IMR-90 (cell line): ENCODE measurements at regions not wholly inside any gene's neighbourhood (a gene's known extent, or its start where the extent isn't known, plus 50 kb on each side); places are given as distances from the start of the nearest gene placed in this dataset.

ENCODE experiments used
- ATAC-seq: fragments of 200-7000 bp; cut with Tn5 transposase; 2 replicates; pipeline ENCODE4 v1.9.1; 2020; ENCODE audit warnings: low read depth, mild to moderate bottlenecking, moderate library complexity
- BruUV-seq: library from RNA; stranded (reverse); fragments of 400-500 nt; replicated peaks from 2 replicates; lab custom pipeline; 2021; lab: Mats Ljungman, UMichigan
- CTCF ChIA-PET: fragments of 300-600 bp; formaldehyde crosslinking; extraction: SDS; loops from one replicate; lab custom pipeline; 2021; ENCODE audit warnings: antibody characterized with exemption; lab: Yijun Ruan, JAX
- POLR2A ChIA-PET: fragments of 300-600 bp; sonication (Branson Sonifier 250); formaldehyde crosslinking; loops from one replicate; lab custom pipeline; 2022; ENCODE audit warnings: antibody characterized with exemption; ENCODE audit not compliant: unreplicated experiment; lab: Charles Lee
- DNase-seq: peaks from one replicate; pipeline ENCODE4 v3.0.0; 2013
- H2AFZ ChIP-seq: replicated peaks from 2 replicates; pipeline ENCODE3; 2013; ENCODE audit warnings: low read length, mild to moderate bottlenecking; ENCODE audit not compliant: poor library complexity
- H2AK5ac ChIP-seq: 2 replicates; pipeline ENCODE4 v1.6.1; 2013; ENCODE audit warnings: low read depth, low read length, inconsistent platforms
- H2AK9ac ChIP-seq: replicated peaks from 2 replicates; pipeline ENCODE3; 2013; ENCODE audit warnings: mild to moderate bottlenecking, low read depth, low read length, moderate library complexity; ENCODE audit not compliant: poor library complexity
- H2BK120ac ChIP-seq: 2 replicates; pipeline ENCODE4 v1.6.1; 2013; ENCODE audit warnings: low read depth, low read length, inconsistent platforms
- H2BK15ac ChIP-seq: 3 replicates; pipeline ENCODE4 v1.6.1; 2013; ENCODE audit warnings: low read depth, low read length, inconsistent platforms
- H2BK20ac ChIP-seq: 2 replicates; pipeline ENCODE4 v1.6.1; 2013; ENCODE audit warnings: low read depth, mild to moderate bottlenecking, inconsistent platforms, low read length, moderate library complexity
- H2BK5ac ChIP-seq: 2 replicates; pipeline ENCODE4 v1.6.1; 2013; ENCODE audit warnings: mild to moderate bottlenecking, low read depth, low read length, inconsistent platforms; ENCODE audit not compliant: poor library complexity, severe bottlenecking
- H3K14ac ChIP-seq: replicated peaks from 2 replicates; pipeline ENCODE4 v1.6.1; 2013; ENCODE audit warnings: low read depth, low read length, inconsistent platforms
- H3K18ac ChIP-seq: 2 replicates; pipeline ENCODE4 v1.6.1; 2013; ENCODE audit warnings: low read depth, low read length, control low read depth
- H3K23ac ChIP-seq: 2 replicates; pipeline ENCODE4 v1.6.1; 2013; ENCODE audit warnings: low read depth, low read length, inconsistent platforms
- H3K27ac ChIP-seq: 2 replicates; pipeline ENCODE4 v1.5.1; 2013; ENCODE audit warnings: mild to moderate bottlenecking, control low read depth, low read length; ENCODE audit not compliant: insufficient read depth
- H3K27me3 ChIP-seq: 2 replicates; pipeline ENCODE4 v1.6.1; 2013; ENCODE audit warnings: low read length; ENCODE audit not compliant: control insufficient read depth, insufficient read depth
- H3K36me3 ChIP-seq: 2 replicates; pipeline ENCODE4 v1.6.1; 2013; ENCODE audit warnings: low read length, mixed read lengths; ENCODE audit not compliant: control insufficient read depth, insufficient read depth
- H3K4ac ChIP-seq: 2 replicates; pipeline ENCODE4 v1.6.1; 2013; ENCODE audit warnings: low read depth, low read length, inconsistent platforms
- H3K4me1 ChIP-seq: 2 replicates; pipeline ENCODE4 v1.6.1; 2013; ENCODE audit warnings: low read length, mixed read lengths; ENCODE audit not compliant: control insufficient read depth, insufficient read depth
- H3K4me2 ChIP-seq: 2 replicates; pipeline ENCODE4 v1.6.1; 2013; ENCODE audit warnings: low read depth, mild to moderate bottlenecking, control low read depth, low read length, moderate library complexity
- H3K4me3 ChIP-seq: 2 replicates; pipeline ENCODE4 v1.5.1; 2013; ENCODE audit warnings: low read depth, mild to moderate bottlenecking, control low read depth, low read length, moderate library complexity; ENCODE audit not compliant: insufficient read depth
- H3K56ac ChIP-seq: 2 replicates; pipeline ENCODE4 v1.6.1; 2013; ENCODE audit warnings: low read length, inconsistent platforms; ENCODE audit not compliant: insufficient read depth; ENCODE audit errors: extremely low read depth
- H3K79me1 ChIP-seq, 2 experiments: 2 replicates each; pipeline ENCODE4 v1.6.1; 2013; ENCODE audit warnings: low read length in 2 of 2, inconsistent platforms in 1 of 2, low read depth in 1 of 2
- H3K9ac ChIP-seq: 2 replicates; pipeline ENCODE4 v1.6.1; 2013; ENCODE audit warnings: low read depth, low read length, control low read depth
- H3K9me1 ChIP-seq: 2 replicates; pipeline ENCODE4 v1.6.1; 2013; ENCODE audit warnings: low read length, inconsistent platforms; ENCODE audit not compliant: insufficient read depth
- H3K9me3 ChIP-seq: 2 replicates; pipeline ENCODE4 v1.6.1; 2013; ENCODE audit warnings: low read length; ENCODE audit not compliant: control insufficient read depth, insufficient read depth
- H4K20me1 ChIP-seq: 2 replicates; pipeline ENCODE4 v1.6.1; 2013; ENCODE audit warnings: low read length, inconsistent platforms; ENCODE audit not compliant: insufficient read depth
- H4K5ac ChIP-seq: 2 replicates; pipeline ENCODE4 v1.6.1; 2013; ENCODE audit warnings: mild to moderate bottlenecking, low read depth, low read length, control low read depth
- H4K8ac ChIP-seq, 2 experiments: 2 replicates each; pipeline ENCODE4 v1.6.1; 2013; ENCODE audit warnings: low read depth in 2 of 2, low read length in 2 of 2, control low read depth in 1 of 2, inconsistent platforms in 1 of 2
- H4K91ac ChIP-seq: 2 replicates; pipeline ENCODE4 v1.6.1; 2013; ENCODE audit warnings: low read depth, low read length, inconsistent platforms; ENCODE audit not compliant: insufficient read depth
- BHLHE40 ChIP-seq: fragments of 150-350 bp; IDR thresholded peaks from 2 replicates; pipeline ENCODE4 v1.6.1; 2016; ENCODE audit warnings: mild to moderate bottlenecking, low read depth, low read length
- CEBPB ChIP-seq: IDR thresholded peaks from 2 replicates; pipeline ENCODE4 v1.6.1; 2012; ENCODE audit warnings: low read depth, low read length, improper control_type of control experiment
- CHD1 ChIP-seq: IDR thresholded peaks from 2 replicates; pipeline ENCODE4 v1.6.1; 2012; ENCODE audit warnings: low read depth, low read length, improper control_type of control experiment
- FOS ChIP-seq: fragments of 150-350 bp; IDR thresholded peaks from 2 replicates; pipeline ENCODE4 v1.6.1; 2016; ENCODE audit warnings: low read depth, low read length
- MAFK ChIP-seq: IDR thresholded peaks from 2 replicates; pipeline ENCODE4 v1.6.1; 2012; ENCODE audit warnings: low read depth, low read length, improper control_type of control experiment
- MAZ ChIP-seq: IDR thresholded peaks from 2 replicates; pipeline ENCODE4 v1.6.1; 2012; ENCODE audit warnings: low read depth, mild to moderate bottlenecking, low read length, improper control_type of control experiment, moderate library complexity, borderline replicate concordance
- POLR2A ChIP-seq: IDR thresholded peaks from 2 replicates; pipeline ENCODE4 v1.6.1; 2012; ENCODE audit warnings: mild to moderate bottlenecking, low read depth, low read length
- RAD21 ChIP-seq: IDR thresholded peaks from 2 replicates; pipeline ENCODE4 v1.6.1; 2012; ENCODE audit warnings: low read length, improper control_type of control experiment
- RCOR1 ChIP-seq: IDR thresholded peaks from 2 replicates; pipeline ENCODE4 v1.6.1; 2012; ENCODE audit warnings: mild to moderate bottlenecking, low read length, improper control_type of control experiment; ENCODE audit not compliant: insufficient replicate concordance
- RFX5 ChIP-seq: IDR thresholded peaks from 2 replicates; pipeline ENCODE4 v1.8.0; 2012; ENCODE audit warnings: low read depth, mild to moderate bottlenecking, low read length, moderate library complexity
- SMC3 ChIP-seq: fragments of 150-350 bp; IDR thresholded peaks from 2 replicates; pipeline ENCODE4 v1.6.1; 2016; ENCODE audit warnings: low read depth, mild to moderate bottlenecking, antibody characterized with exemption, low read length, moderate library complexity
- USF2 ChIP-seq: fragments of 150-350 bp; IDR thresholded peaks from 2 replicates; pipeline ENCODE4 v1.6.1; 2017; ENCODE audit warnings: mild to moderate bottlenecking, antibody characterized with exemption, low read length, low read depth
- WGBS, 2 experiments: methylation state at CpG; one replicate each; pipeline versions ENCODE4 v1.1.5 to v1.1.7; 2013; ENCODE audit warnings: missing lambda C conversion rate in 2 of 2; ENCODE audit not compliant: insufficient read length in 1 of 2; ENCODE audit errors: extremely low coverage in 2 of 2; 5-methylcytosine and 5-hydroxymethylcytosine counted together
- dilution Hi-C: fragments of 300-500 bp; cut with HindIII; formaldehyde crosslinking; loops from one replicate; pipeline ENCODE4 v1.14.3; 2018; ENCODE audit warnings: low sequenced_read_pairs; ENCODE audit not compliant: unreplicated experiment
- in situ Hi-C: fragments of 300-500 bp; cut with MboI; formaldehyde crosslinking; loops from 3 replicates; pipeline ENCODE4 v1.14.3; 2019; ENCODE audit warnings: low sequenced_read_pairs, inconsistent platforms, mixed read lengths
- intact Hi-C: fragments of 100-400 bp; cut with micrococcal nuclease; formaldehyde crosslinking; loops from 2 replicates; pipeline ENCODE4 v1.10.0; 2022
- TF ChIP-seq, protein P1 (sequence below): conservative IDR thresholded peaks from 2 replicates; pipeline ENCODE4 v1.5.1; 2012; ENCODE audit warnings: mild to moderate bottlenecking, low read depth, low read length, improper control_type of control experiment
- TF ChIP-seq, protein P2 (sequence below): fragments of 150-350 bp; IDR thresholded peaks from 2 replicates; pipeline ENCODE4 v1.6.1; 2016; ENCODE audit warnings: low read depth, mild to moderate bottlenecking, low read length, moderate library complexity, borderline replicate concordance

GRCh38 chr1:57615956-57616355, 192.1 kb upstream of the DAB1 start:
- ATAC-seq (no peak), DNase-seq (no peak)
- Histone ChIP-seq H2AFZ (no peak overlapping the region), H3K14ac (no peak overlapping the region), H3K4ac (no peak overlapping the region), H3K27ac (no peak overlapping the region), H3K4me1 (no peaks in the 10 kb centered on the region), H4K8ac (no peak overlapping the region), H2BK20ac (no peak overlapping the region), H2BK120ac (no peak overlapping the region), H2BK5ac (no peak overlapping the region), H3K9me1 (no peaks in the 10 kb centered on the region), H2AK9ac (no peak overlapping the region), H3K79me1 (no peaks in the 10 kb centered on the region), H3K18ac (no peak overlapping the region), H2AK5ac (no peak overlapping the region), H3K9ac (no peak overlapping the region), H4K91ac (no peak overlapping the region), H3K27me3 (no peaks in the 10 kb centered on the region), H3K4me2 (no peak overlapping the region), H3K36me3 (no peaks in the 10 kb centered on the region), H3K23ac (no peak overlapping the region), H3K4me3 (no peak overlapping the region), H3K9me3 (no peaks in the 10 kb centered on the region), H4K5ac (no peak overlapping the region), H2BK15ac (no peak overlapping the region), H4K20me1 (no peaks in the 10 kb centered on the region), H3K56ac (no peak overlapping the region)
- intact Hi-C loops, result no loop called here
- dilution Hi-C loops, result no loop called here
- ChIA-PET CTCF (no interaction called here), POLR2A (no interaction called here)
- WGBS, 2 experiments, result no CpG with 5 or more reads among the region's 4 CpGs
- BruUV-seq, result no TSS peak
- TF ChIP-seq, protein P1, sequence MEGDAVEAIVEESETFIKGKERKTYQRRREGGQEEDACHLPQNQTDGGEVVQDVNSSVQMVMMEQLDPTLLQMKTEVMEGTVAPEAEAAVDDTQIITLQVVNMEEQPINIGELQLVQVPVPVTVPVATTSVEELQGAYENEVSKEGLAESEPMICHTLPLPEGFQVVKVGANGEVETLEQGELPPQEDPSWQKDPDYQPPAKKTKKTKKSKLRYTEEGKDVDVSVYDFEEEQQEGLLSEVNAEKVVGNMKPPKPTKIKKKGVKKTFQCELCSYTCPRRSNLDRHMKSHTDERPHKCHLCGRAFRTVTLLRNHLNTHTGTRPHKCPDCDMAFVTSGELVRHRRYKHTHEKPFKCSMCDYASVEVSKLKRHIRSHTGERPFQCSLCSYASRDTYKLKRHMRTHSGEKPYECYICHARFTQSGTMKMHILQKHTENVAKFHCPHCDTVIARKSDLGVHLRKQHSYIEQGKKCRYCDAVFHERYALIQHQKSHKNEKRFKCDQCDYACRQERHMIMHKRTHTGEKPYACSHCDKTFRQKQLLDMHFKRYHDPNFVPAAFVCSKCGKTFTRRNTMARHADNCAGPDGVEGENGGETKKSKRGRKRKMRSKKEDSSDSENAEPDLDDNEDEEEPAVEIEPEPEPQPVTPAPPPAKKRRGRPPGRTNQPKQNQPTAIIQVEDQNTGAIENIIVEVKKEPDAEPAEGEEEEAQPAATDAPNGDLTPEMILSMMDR, result no peak
- no peak for TF ChIP-seq MAFK
- no peak for TF ChIP-seq USF2
- TF ChIP-seq POLR2A, result no peak
- no peak for TF ChIP-seq MAZ
- TF ChIP-seq RCOR1, result no peak
- no peak for TF ChIP-seq CEBPB
- TF ChIP-seq CHD1, result no peak
- no peak for TF ChIP-seq RFX5
- no peak for TF ChIP-seq BHLHE40
- TF ChIP-seq FOS, result no peak
- TF ChIP-seq, protein P2, sequence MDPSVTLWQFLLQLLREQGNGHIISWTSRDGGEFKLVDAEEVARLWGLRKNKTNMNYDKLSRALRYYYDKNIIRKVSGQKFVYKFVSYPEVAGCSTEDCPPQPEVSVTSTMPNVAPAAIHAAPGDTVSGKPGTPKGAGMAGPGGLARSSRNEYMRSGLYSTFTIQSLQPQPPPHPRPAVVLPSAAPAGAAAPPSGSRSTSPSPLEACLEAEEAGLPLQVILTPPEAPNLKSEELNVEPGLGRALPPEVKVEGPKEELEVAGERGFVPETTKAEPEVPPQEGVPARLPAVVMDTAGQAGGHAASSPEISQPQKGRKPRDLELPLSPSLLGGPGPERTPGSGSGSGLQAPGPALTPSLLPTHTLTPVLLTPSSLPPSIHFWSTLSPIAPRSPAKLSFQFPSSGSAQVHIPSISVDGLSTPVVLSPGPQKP, result no peak
- no peak for TF ChIP-seq SMC3
- TF ChIP-seq RAD21, result no peak
- in situ Hi-C loops, result no loop called here
